ENCODE measurements at regions not wholly inside any gene's neighbourhood (a gene's known extent, or its start where the extent isn't known, plus 50 kb on each side); places are given as distances from the start of the nearest gene placed in this dataset.
A peak's percentile ranks its signal among the peaks of the same experiment; 100 is the strongest.
"Not testable (repeated sequence)": the region's sequence is repeated elsewhere in the genome, so short reads cannot be mapped to it uniquely, and the experiment has no call there.

DNA sequence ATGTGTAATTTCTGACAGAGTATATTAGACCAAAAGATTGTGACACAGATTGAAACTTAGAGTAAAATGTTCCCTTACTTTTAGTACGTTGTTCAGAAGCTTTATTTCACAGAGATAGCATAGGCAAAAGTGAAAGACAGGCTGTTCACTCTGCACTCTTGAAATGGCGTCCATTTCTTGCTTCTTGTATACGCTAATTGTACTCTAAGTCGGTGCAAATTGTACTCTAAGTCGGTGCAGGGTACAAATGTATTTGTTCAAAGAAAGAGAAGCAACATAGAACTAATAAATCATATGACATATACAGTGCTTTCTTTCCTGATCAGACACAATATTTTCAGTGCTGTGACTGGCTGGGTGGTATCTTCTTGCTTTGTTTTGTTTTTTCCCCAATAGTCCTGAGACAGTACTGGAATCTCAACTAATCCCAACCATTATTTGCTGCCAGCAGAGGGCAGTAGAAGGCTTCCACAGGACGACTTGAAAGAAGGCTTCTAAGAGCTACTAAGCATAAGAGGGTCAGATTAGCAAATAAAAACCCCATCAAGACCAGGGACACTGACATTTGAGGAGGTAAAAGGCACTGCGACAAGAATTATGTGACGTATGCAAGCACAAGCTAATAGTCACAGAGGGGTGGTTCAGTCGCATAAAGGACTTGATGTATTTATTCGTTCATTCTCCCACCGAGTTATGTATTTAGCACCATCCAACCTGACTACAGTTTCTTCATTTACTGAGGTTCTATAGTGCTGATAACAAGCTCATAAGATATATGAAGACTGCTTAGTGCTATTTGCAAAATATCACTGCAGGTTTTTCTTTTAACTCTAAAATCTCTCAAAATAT, 831.8 kb downstream of the TAF11L14 start:
- TF ChIP-seq, protein P1, sequence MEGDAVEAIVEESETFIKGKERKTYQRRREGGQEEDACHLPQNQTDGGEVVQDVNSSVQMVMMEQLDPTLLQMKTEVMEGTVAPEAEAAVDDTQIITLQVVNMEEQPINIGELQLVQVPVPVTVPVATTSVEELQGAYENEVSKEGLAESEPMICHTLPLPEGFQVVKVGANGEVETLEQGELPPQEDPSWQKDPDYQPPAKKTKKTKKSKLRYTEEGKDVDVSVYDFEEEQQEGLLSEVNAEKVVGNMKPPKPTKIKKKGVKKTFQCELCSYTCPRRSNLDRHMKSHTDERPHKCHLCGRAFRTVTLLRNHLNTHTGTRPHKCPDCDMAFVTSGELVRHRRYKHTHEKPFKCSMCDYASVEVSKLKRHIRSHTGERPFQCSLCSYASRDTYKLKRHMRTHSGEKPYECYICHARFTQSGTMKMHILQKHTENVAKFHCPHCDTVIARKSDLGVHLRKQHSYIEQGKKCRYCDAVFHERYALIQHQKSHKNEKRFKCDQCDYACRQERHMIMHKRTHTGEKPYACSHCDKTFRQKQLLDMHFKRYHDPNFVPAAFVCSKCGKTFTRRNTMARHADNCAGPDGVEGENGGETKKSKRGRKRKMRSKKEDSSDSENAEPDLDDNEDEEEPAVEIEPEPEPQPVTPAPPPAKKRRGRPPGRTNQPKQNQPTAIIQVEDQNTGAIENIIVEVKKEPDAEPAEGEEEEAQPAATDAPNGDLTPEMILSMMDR (IDR thresholded peaks at IDR 0.05), result no peak
- no peak for ATAC-seq (ENCODE audit: low FRiP score)
- peak; percentile 35 for DNase-seq (ENCODE audit: low spot score)

DNA sequence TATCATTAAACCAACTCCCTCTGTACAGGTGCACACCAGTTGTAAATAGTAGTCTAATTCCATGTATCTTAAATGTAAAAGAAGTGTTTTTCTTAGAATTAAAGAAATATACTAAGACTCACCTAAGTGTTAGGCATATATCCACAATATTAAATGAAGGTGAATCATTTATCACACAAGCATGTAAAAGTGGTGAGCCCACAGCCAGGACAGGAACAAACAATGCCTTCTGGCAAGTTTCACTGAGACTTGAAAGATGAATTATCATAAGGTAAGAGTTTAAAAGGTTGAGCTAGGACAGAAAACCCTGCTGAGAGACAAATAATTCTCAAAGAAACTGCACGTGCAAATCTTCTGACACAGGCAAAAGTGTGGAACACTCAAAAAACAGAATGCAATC, 832.5 kb downstream of the TAF11L14 start:
- ATAC-seq (ENCODE audit: low FRiP score) (no peak), DNase-seq (ENCODE audit: low spot score) (no peak)

DNA sequence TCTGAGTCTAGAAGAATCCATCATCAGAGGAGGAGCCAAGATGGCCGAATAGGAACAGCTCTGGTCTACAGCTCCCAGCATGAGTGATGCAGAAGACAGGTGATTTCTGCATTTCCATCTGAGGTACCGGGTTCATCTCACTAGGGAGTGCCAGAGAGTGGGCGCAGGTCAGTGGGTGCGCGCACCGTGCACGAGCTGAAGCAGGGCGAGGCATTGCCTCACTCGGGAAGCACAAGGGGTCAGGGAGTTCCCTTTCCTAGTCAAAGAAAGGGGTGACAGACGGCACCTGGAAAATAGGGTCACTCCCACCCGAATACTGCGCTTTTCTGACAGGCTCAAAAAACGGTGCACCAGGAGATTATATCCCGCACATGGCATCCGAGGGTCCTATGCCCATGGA, 837.5 kb downstream of the TAF11L14 start:
- DNase-seq (ENCODE audit: low spot score); ATAC-seq (ENCODE audit: low FRiP score): not testable (repeated sequence)

More for the DNA sequence above, 832.5 kb downstream of the TAF11L14 start:
- TF ChIP-seq, protein P1 (IDR thresholded peaks at IDR 0.05), result no peak

DNA sequence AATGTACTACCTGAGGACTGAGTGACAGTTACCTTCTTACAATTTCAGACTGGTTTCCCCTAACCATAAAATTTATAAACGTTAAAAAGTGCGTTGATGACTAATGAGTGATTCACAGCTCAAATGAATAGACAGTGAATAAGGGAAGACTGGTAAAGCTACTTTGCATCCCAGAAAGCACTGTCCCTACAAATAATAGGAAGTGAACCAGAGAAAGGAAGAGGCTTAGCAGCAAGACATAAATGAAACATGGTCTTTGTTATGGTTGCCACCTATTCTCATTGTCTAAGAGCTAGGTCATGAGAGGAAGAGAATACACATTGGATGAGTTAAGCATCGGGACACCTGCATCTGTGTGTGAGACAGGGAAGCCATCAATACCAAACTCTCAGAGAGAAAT, 849.2 kb downstream of the TAF11L14 start:
- TF ChIP-seq, protein P1 (IDR thresholded peaks at IDR 0.05), result no peak
- ATAC-seq (ENCODE audit: low FRiP score), result no peak

DNA sequence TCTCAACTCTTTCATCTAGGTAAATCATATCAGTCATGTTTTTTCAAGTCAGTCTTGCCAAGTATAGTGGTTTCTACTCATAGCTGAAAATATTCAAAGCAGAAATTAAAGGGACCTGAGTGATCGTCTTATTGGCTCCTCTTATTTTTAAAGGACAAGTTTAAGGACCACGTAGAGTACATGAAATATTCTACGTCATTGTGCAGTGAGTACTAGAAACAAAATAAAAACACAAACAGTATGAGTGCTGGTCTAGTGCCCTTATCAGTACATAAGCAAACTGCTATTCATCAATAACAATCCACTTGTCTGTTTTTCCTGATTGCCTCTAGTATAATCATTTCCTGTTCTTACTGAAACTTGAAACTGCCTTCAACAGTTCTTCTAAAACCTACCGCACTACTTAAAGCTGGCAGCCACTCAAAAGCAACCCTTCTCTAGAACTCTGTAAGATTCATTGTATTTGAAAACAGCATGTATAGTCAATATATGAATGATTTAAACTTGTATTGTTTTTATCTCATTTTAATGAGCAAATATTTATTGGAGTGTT, 853.7 kb downstream of the TAF11L14 start:
- TF ChIP-seq, protein P1 (IDR thresholded peaks at IDR 0.05), result no peak
- ATAC-seq (ENCODE audit: low FRiP score) (no peak), DNase-seq (ENCODE audit: low spot score) (no peak)

More for the DNA sequence above, 849.2 kb downstream of the TAF11L14 start:
- no peak for DNase-seq (ENCODE audit: low spot score)

DNA sequence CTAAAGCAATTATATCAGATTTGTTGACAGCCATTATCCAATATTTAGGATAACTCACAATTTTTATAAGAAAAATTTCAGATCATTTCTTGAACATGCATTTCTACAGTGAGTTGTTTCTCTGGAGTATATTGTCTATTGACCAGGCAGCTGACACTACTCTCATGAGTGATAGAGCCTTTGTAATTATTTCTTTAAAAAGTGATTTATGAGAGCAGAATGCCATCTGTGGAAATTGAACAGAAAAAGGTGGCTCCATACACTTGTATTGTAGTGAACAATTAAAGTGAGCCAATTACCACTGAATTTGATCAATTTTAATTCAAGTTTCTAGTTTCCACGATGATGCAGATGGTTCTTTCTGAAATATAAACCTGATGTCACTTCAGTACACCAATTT, 855.4 kb downstream of the TAF11L14 start:
- ATAC-seq (ENCODE audit: low FRiP score) (no peak), DNase-seq (ENCODE audit: low spot score) (no peak)
- TF ChIP-seq, protein P1 (IDR thresholded peaks at IDR 0.05), result no peak

DNA sequence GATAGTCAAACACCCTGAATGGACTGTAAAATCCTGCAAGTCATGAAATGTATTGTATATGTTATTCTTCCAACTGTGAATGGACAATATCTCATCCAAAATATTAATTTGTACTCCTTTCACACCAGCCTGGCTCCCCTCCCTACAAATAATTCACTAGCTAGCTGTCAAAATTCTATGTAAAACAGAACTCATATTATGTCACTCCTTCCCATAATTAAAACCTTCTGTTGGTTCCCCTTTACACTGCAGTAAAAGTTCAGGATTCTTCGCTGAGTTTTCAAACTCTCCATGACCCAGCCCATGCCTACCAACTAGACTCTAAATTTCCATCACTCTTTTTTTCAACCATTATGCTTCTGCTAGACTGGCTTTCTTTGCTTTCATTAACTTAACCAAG, 857.1 kb downstream of the TAF11L14 start:
- TF ChIP-seq, protein P1 (IDR thresholded peaks at IDR 0.05), result no peak
- ATAC-seq (ENCODE audit: low FRiP score) (no peak), DNase-seq (ENCODE audit: low spot score) (no peak)

Measured in omental fat pad (tissue), 3 donors.